HepG2 (cell line): ENCODE measurements at regions not wholly inside any gene's neighbourhood (a gene's known extent, or its start where the extent isn't known, plus 50 kb on each side); places are given as distances from the start of the nearest gene placed in this dataset.

Experiments
- ATAC-seq: fragments of 200-7000 bp; cut with Tn5 transposase; 3 replicates; pipeline ENCODE4 v1.9.1; 2020; ENCODE audit warnings: mild to moderate bottlenecking, moderate library complexity
- BruUV-seq: library from RNA; stranded (reverse); fragments of 400-500 nt; replicated peaks from 2 replicates; lab custom pipeline; 2021; lab: Mats Ljungman, UMichigan
- CTCF ChIA-PET: fragments of 300-600 bp; formaldehyde crosslinking; extraction: SDS; loops from one replicate; lab custom pipeline; 2021; ENCODE audit warnings: low total read pairs, inconsistent platforms, low intra/inter-chr PET ratio; lab: Yijun Ruan, JAX
- POLR2A ChIA-PET: fragments of 350-600 bp; sonication (Branson Sonifier 250); formaldehyde crosslinking; loops from one replicate; lab custom pipeline; 2020; ENCODE audit warnings: antibody characterized with exemption, inconsistent platforms; lab: Yijun Ruan, JAX
- DNase-seq: peaks from one replicate; pipeline ENCODE4 v3.0.0-alpha.2; 2015; ENCODE audit warnings: low spot score
- FAIRE-seq: peaks from 3 replicates; lab custom pipeline; 2011; peaks lifted over from hg19 to GRCh38; lab: Jason Lieb, UNC
- H2AFZ ChIP-seq: one replicate; pipeline ENCODE4 v1.6.1; 2011; ENCODE audit warnings: low read length, inconsistent platforms
- H3K27ac ChIP-seq: fragments of 300-600 bp; 3 replicates; pipeline ENCODE4 v1.8.0; 2011; ENCODE audit warnings: mixed run types, mild to moderate bottlenecking, mixed read lengths, low read length, inconsistent platforms; ENCODE audit not compliant: insufficient read depth; ENCODE audit errors: extremely low read length
- H3K27me3 ChIP-seq, 2 experiments: fragments of 200-600 bp in 1 of 2; 2 replicates in 1 of 2; 3 replicates in 1 of 2; pipeline versions ENCODE4 v1.6.0 to v1.8.0; 2011; ENCODE audit warnings: low read length in 2 of 2, mild to moderate bottlenecking in 2 of 2, moderate library complexity in 2 of 2, inconsistent platforms in 1 of 2; ENCODE audit not compliant: insufficient read depth in 2 of 2, control insufficient read depth in 1 of 2
- H3K36me3 ChIP-seq, 2 experiments: fragments of 200-600 bp in 1 of 2; replicated peaks in 1 of 2; 2 replicates in 1 of 2; 3 replicates in 1 of 2; pipeline versions ENCODE4 v1.5.1 to v1.8.0; 2011; ENCODE audit warnings: low read length in 2 of 2, inconsistent platforms in 1 of 2; ENCODE audit not compliant: insufficient read depth in 2 of 2, control insufficient read depth in 1 of 2
- H3K4me1 ChIP-seq: 2 replicates; pipeline ENCODE4 v1.5.1; 2012; ENCODE audit warnings: low read length, inconsistent platforms; ENCODE audit not compliant: insufficient read depth
- H3K4me2 ChIP-seq: 2 replicates; pipeline ENCODE4 v1.6.0; 2011; ENCODE audit warnings: low read depth, low read length, inconsistent platforms
- H3K4me3 ChIP-seq, 3 experiments: fragments of 200-600 bp in 1 of 3; sonication (generic), shearing (Covaris generic) in 1 of 3; replicated peaks in 1 of 3; 2 replicates each; pipeline ENCODE4 v1.5.1; 2011 to 2016; ENCODE audit warnings: low read length in 3 of 3, inconsistent platforms in 2 of 3, low read depth in 2 of 3, mild to moderate bottlenecking in 2 of 3, control low read depth in 1 of 3, mixed read lengths in 1 of 3; ENCODE audit not compliant: insufficient read depth in 1 of 3
- H3K79me2 ChIP-seq: one replicate; pipeline ENCODE4 v1.6.1; 2011; ENCODE audit warnings: low read length, inconsistent platforms; ENCODE audit not compliant: insufficient read depth
- H3K9ac ChIP-seq: 2 replicates; pipeline ENCODE4 v1.6.0; 2011; ENCODE audit warnings: mild to moderate bottlenecking, low read depth, low read length, inconsistent platforms; ENCODE audit not compliant: insufficient read depth
- H3K9me3 ChIP-seq: 2 replicates; pipeline ENCODE4 v1.5.1; 2012; ENCODE audit warnings: mild to moderate bottlenecking, low read length
- H4K20me1 ChIP-seq: 2 replicates; pipeline ENCODE4 v1.6.0; 2011; ENCODE audit warnings: inconsistent platforms, mild to moderate bottlenecking, low read length, moderate library complexity; ENCODE audit not compliant: insufficient read depth
- AHDC1 ChIP-seq: sonication (generic); formaldehyde crosslinking; IDR thresholded peaks from 2 replicates; pipeline ENCODE4 v1.5.1; 2020; ENCODE audit warnings: mild to moderate bottlenecking, missing genetic modification reagents, borderline replicate concordance
- SOX13 ChIP-seq, 3 experiments: fragments of 450-650 bp in 1 of 3; sonication (generic) in 1 of 3; formaldehyde crosslinking in 1 of 3; IDR thresholded peaks in 2 of 3; conservative IDR thresholded peaks in 1 of 3; 2 replicates each; pipeline versions ENCODE4 v1.5.0 to v1.6.1; 2016 to 2020; ENCODE audit warnings: antibody characterized with exemption in 1 of 3, mild to moderate bottlenecking in 1 of 3, missing compliant biosample characterization in 1 of 3, missing genetic modification reagents in 1 of 3, moderate library complexity in 1 of 3
- ZFP82 ChIP-seq: sonication (generic); formaldehyde crosslinking; IDR thresholded peaks from 2 replicates; pipeline ENCODE4 v1.5.1; 2020; ENCODE audit warnings: mild to moderate bottlenecking, missing genetic modification reagents, borderline replicate concordance
- ZNF10 ChIP-seq: sonication (generic); formaldehyde crosslinking; IDR thresholded peaks from 2 replicates; pipeline ENCODE4 v1.4.0; 2020; ENCODE audit warnings: mild to moderate bottlenecking, low read depth, missing genetic modification reagents, borderline replicate concordance
- WGBS: methylation state at CpG from one replicate; pipeline ENCODE4 v1.1.6; 2017; ENCODE audit warnings: low lambda C conversion rate; 5-methylcytosine and 5-hydroxymethylcytosine counted together
- in situ Hi-C: cut with HindIII; loops from 2 replicates; pipeline ENCODE4 v1.10.0; 2017; ENCODE audit warnings: low pct_unique_long_range_greater_than_20kb; ENCODE audit not compliant: extremely low pct_ligation_motif_present
- intact Hi-C: fragments of 100-400 bp; cut with micrococcal nuclease; formaldehyde crosslinking; loops from one replicate; pipeline ENCODE4 v1.10.0; 2022; ENCODE audit not compliant: unreplicated experiment

- ChIA-PET POLR2A (no interaction called here), CTCF (no interaction called here)
- Histone ChIP-seq H3K79me2 (peaks cover 22% of the 10 kb centered on the region), H3K27me3 (no peaks in the 10 kb centered on the region; a peak in 1 of 5 replicates), H3K36me3 (no peaks in the 10 kb centered on the region), H3K27ac (peak overlapping the region; percentile 86), H3K4me2 (peak overlapping the region; percentile 82), H4K20me1 (no peaks in the 10 kb centered on the region), H3K9me3 (peaks cover 4% of the 10 kb centered on the region; the same call in 1 of the 2 replicates), H3K4me1 (peaks cover 29% of the 10 kb centered on the region), H2AFZ (no peak overlapping the region), H3K9ac (peak overlapping the region; percentile 88), H3K4me3 (peak overlapping the region; percentile 73 to 92 (median 82))
- intact Hi-C loops, result no loop called here
- in situ Hi-C loops, result no loop called here
- 0% methylated on average over 4 of the region's 6 CpGs for WGBS
- BruUV-seq, result no TSS peak
- ATAC-seq, result no peak
- no peak for FAIRE-seq
- no peak for DNase-seq
- TF ChIP-seq ZNF10 (CRISPR knock-in tag) (no peak), SOX13 (IDR thresholded peaks at IDR 0.05) (no peak), SOX13 (CRISPR knock-in tag; conservative IDR thresholded peaks at IDR 0.05 in 1 of 2, IDR thresholded peaks at IDR 0.05 in 1 of 2) (no peak), ZFP82 (CRISPR knock-in tag) (0 out of 2 replicates have a peak, but pooled peaks have one; percentile 15), AHDC1 (0 out of 2 replicates have a peak, but pooled peaks have one; percentile 11)
Observed at GRCh38 chr9:94029932-94030317, 54.3 kb upstream of the PTPDC1 start.
